Parathyroid adenoma (tissue), 2 donors: ENCODE measurements at regions not wholly inside any gene's neighbourhood (a gene's known extent, or its start where the extent isn't known, plus 50 kb on each side); places are given as distances from the start of the nearest gene placed in this dataset.

Experiments used
- H2AFZ ChIP-seq: fragments of 300-600 bp; sonication (generic); one replicate; pipeline ENCODE4 v1.7.0; 2017; ENCODE audit warnings: antibody characterized with exemption, mild to moderate bottlenecking
- H3K27ac ChIP-seq: fragments of 300-600 bp; sonication (generic); one replicate; pipeline ENCODE4 v1.7.0; 2017
- H3K27me3 ChIP-seq: fragments of 300-600 bp; sonication (generic); one replicate; pipeline ENCODE4 v1.7.0; 2017; ENCODE audit warnings: low read length; ENCODE audit not compliant: control insufficient read depth, insufficient read depth
- H3K36me3 ChIP-seq: fragments of 300-600 bp; sonication (generic); one replicate; pipeline ENCODE4 v1.7.0; 2017; ENCODE audit warnings: low read length; ENCODE audit not compliant: control insufficient read depth, insufficient read depth
- H3K4me1 ChIP-seq: fragments of 300-600 bp; sonication (generic); one replicate; pipeline ENCODE4 v1.7.0; 2017; ENCODE audit warnings: control low read depth
- H3K4me2 ChIP-seq: fragments of 300-600 bp; sonication (generic); one replicate; pipeline ENCODE4 v1.7.0; 2017; ENCODE audit warnings: low read length
- H3K4me3 ChIP-seq: fragments of 300-600 bp; sonication (generic); one replicate; pipeline ENCODE4 v1.7.0; 2017; ENCODE audit warnings: low read depth, low read length
- H3K79me2 ChIP-seq: fragments of 300-600 bp; sonication (generic); one replicate; pipeline ENCODE4 v1.7.0; 2017; ENCODE audit warnings: control low read depth
- H3K9ac ChIP-seq: fragments of 300-600 bp; sonication (generic); one replicate; pipeline ENCODE4 v1.7.0; 2017; ENCODE audit warnings: mild to moderate bottlenecking
- H3K9me3 ChIP-seq: fragments of 300-600 bp; sonication (generic); one replicate; pipeline ENCODE4 v1.7.0; 2017; ENCODE audit warnings: low read length; ENCODE audit not compliant: control insufficient read depth
- CTCF ChIP-seq: fragments of 300-600 bp; sonication (generic); IDR thresholded peaks from one replicate; pipeline ENCODE4 v1.7.0; 2017; ENCODE audit warnings: antibody characterized with exemption, mild to moderate bottlenecking
- donor health status: primary hyperparathyroidism.

- Histone ChIP-seq H3K9ac (no peak overlapping the region), H3K36me3 (no peaks in the 10 kb centered on the region), H3K4me1 (no peaks in the 10 kb centered on the region), H2AFZ (no peak overlapping the region), H3K9me3 (no peaks in the 10 kb centered on the region), H3K4me3 (no peak overlapping the region), H3K79me2 (no peaks in the 10 kb centered on the region), H3K4me2 (no peak overlapping the region), H3K27me3 (no peaks in the 10 kb centered on the region), H3K27ac (no peak overlapping the region)
- TF ChIP-seq CTCF: no peak
These were observed 102.2 kb upstream of the RAB3GAP2 start for GRCh38 chr1:220374449-220374848.

GRCh38 chr1:220372451-220372850 lies 100.2 kb upstream of the RAB3GAP2 start:
- H3K79me2 ChIP-seq: no peaks in the 10 kb centered on the region
- TF ChIP-seq CTCF: no peak
- no peak overlapping the region for H2AFZ ChIP-seq
- no peak overlapping the region for H3K9ac ChIP-seq
- no peak overlapping the region for H3K4me3 ChIP-seq
- no peaks in the 10 kb centered on the region for H3K27me3 ChIP-seq
- H3K36me3 ChIP-seq: no peaks in the 10 kb centered on the region
- no peak overlapping the region for H3K27ac ChIP-seq
- no peaks in the 10 kb centered on the region for H3K4me1 ChIP-seq
- no peaks in the 10 kb centered on the region for H3K9me3 ChIP-seq
- H3K4me2 ChIP-seq: no peak overlapping the region

DNA sequence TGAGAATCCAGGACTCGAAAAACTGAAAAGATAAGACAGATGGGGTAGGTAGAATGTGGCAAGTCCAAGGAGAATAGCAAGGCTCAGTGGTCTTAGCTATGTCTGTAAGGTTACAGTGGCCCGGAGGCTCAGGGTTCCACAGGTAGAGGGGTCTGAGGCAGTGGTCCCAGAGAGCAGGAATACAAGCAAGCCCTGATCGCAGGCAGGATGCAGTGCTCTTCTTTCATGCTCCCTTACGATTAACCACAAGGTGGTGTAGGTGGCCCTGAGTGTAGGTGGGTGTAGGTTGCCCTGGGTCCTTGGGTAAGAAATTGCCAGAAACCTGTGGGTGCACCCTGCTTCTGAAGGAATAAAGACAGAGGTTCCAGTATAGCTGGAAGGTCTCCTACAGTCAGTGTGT lies 99.1 kb upstream of the RAB3GAP2 start:
- H3K4me1 ChIP-seq: no peaks in the 10 kb centered on the region
- no peaks in the 10 kb centered on the region for H3K9me3 ChIP-seq
- peak overlapping the region; percentile 22 for H2AFZ ChIP-seq
- no peak overlapping the region for H3K4me2 ChIP-seq
- no peak for TF ChIP-seq CTCF
- H3K4me3 ChIP-seq: no peak overlapping the region
- H3K36me3 ChIP-seq: no peaks in the 10 kb centered on the region
- no peaks in the 10 kb centered on the region for H3K27me3 ChIP-seq
- H3K79me2 ChIP-seq: no peaks in the 10 kb centered on the region
- no peak overlapping the region for H3K9ac ChIP-seq
- H3K27ac ChIP-seq: no peak overlapping the region

- H3K9me3 ChIP-seq: no peaks in the 10 kb centered on the region
- no peak overlapping the region for H2AFZ ChIP-seq
- H3K4me3 ChIP-seq: no peak overlapping the region
- H3K9ac ChIP-seq: no peak overlapping the region
- H3K36me3 ChIP-seq: no peaks in the 10 kb centered on the region
- no peaks in the 10 kb centered on the region for H3K79me2 ChIP-seq
- no peaks in the 10 kb centered on the region for H3K4me1 ChIP-seq
- no peak for TF ChIP-seq CTCF
- no peak overlapping the region for H3K27ac ChIP-seq
- peak overlapping the region; percentile 16 for H3K4me2 ChIP-seq
- no peaks in the 10 kb centered on the region for H3K27me3 ChIP-seq
These were observed 97.9 kb upstream of the RAB3GAP2 start for GRCh38 chr1:220370041-220370700.

DNA sequence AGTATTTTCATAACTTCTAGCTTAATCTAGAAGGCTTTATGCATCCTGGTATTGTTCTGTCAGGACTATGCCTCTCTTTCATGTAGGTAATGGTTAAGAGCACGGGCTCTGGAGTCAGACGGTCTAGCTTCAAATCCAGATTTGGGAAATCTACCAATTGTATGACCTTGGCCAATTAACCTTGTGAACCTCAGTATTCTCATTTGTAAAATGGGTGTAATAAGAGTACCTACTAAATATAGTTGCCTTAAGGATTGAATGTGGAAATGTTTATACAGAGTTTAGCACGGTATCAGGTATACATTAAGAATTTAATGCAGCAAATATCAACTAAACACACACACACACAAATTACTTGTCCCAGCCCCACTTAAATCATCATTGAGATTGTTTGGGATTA lies 97.3 kb upstream of the RAB3GAP2 start:
- no peak overlapping the region for H3K27ac ChIP-seq
- H3K79me2 ChIP-seq: no peaks in the 10 kb centered on the region
- no peak overlapping the region for H3K9ac ChIP-seq
- H3K9me3 ChIP-seq: no peaks in the 10 kb centered on the region
- no peak overlapping the region for H2AFZ ChIP-seq
- H3K4me3 ChIP-seq: no peak overlapping the region
- no peaks in the 10 kb centered on the region for H3K4me1 ChIP-seq
- H3K27me3 ChIP-seq: no peaks in the 10 kb centered on the region
- no peaks in the 10 kb centered on the region for H3K36me3 ChIP-seq
- no peak overlapping the region for H3K4me2 ChIP-seq
- no peak for TF ChIP-seq CTCF
